ENCODE measurements at regions not wholly inside any gene's neighbourhood (a gene's known extent, or its start where the extent isn't known, plus 50 kb on each side); places are given as distances from the start of the nearest gene placed in this dataset.

DNA sequence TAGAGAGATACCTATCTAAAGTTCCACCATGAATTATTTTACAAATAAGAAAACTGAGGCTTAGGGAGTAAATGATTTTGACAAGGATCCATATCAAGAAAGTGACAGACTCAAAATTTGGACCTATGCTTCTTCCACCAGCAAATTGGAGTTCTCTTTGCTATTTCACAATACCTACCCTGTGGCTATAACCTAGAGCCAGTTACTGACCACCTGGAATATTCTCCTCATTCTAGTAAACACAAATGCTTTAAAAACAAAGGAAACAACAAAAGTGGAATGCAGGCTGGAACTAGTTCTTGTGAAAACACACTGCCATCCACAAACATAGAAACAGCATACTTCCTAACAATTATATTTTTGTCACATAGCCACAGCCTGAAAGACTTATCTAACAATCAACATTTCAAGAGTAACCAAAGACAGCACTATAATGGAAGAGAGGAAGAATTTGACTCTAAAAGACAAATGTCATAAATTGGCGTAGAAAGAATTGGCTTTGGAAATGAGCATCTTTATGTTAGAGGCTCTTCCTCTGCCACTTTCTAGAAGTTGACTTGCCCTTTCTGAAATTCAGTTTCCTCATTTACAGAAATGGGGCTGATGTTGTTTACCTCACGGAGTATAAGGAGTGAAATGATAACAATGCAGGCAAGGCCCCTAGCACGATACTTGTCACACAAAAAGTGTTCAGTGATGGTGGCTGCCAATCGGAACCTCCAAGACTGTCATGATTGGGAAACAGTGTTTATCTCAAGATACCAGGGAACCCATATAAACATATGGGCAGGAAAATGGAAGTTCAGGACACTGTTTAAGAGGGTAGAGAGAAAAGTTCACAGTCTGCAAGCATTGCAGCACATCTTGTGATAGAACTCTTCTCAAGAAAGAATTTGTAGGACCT, 138.6 kb upstream of the LGR5 start:
- DNase-seq (ENCODE audit: low read depth) = no peak
- TF ChIP-seq, protein P1, sequence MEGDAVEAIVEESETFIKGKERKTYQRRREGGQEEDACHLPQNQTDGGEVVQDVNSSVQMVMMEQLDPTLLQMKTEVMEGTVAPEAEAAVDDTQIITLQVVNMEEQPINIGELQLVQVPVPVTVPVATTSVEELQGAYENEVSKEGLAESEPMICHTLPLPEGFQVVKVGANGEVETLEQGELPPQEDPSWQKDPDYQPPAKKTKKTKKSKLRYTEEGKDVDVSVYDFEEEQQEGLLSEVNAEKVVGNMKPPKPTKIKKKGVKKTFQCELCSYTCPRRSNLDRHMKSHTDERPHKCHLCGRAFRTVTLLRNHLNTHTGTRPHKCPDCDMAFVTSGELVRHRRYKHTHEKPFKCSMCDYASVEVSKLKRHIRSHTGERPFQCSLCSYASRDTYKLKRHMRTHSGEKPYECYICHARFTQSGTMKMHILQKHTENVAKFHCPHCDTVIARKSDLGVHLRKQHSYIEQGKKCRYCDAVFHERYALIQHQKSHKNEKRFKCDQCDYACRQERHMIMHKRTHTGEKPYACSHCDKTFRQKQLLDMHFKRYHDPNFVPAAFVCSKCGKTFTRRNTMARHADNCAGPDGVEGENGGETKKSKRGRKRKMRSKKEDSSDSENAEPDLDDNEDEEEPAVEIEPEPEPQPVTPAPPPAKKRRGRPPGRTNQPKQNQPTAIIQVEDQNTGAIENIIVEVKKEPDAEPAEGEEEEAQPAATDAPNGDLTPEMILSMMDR (IDR thresholded peaks at IDR 0.05; ENCODE audit: control insufficient read depth, extremely low read depth, insufficient read depth) = no peak

DNA sequence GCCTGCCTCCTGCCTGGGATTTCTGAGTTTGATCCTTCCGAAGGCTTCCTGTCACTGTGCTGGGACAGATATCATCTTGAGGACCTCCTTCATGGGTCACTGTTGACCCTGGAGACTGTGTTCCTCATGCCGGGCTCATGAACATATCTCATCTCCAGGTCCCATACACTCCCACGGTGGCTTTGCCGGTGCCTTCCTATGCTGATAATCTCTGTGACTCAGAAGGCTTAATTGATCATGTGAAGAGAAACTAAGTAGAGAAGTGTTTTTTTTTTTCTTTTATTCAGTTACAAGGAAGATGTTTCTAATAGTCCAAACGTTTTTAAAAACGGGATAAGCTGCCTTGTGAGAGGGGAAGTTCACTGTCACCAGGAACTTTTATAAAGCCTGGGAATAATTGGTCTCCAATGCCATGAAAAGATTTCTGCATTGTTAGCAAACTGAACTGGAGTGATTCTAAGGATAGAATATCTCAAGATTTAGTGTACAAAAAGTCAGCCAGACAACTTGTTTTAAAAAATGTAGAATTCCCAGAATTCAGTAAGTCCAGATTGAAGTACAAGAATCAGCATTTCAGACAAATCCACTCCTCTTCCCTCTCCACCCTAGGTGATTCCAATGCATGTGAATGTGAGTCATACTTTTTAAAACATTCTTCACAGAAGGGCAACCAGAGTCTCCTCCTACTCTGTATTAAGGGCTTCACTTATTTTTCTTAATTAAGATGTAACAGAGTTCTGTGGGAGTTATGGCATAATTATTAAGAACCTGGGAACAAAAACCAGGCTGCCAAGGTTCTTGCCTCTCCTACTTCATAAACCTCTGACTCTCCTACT, 139.8 kb upstream of the LGR5 start:
- no peak for DNase-seq (ENCODE audit: low read depth)
- H3K4me3 ChIP-seq (ENCODE audit: low read depth, low read length) = no peak overlapping the region
- TF ChIP-seq, protein P1 (IDR thresholded peaks at IDR 0.05; ENCODE audit: control insufficient read depth, extremely low read depth, insufficient read depth) = no peak

More for the DNA sequence above, 138.6 kb upstream of the LGR5 start:
- no peak overlapping the region for H3K4me3 ChIP-seq (ENCODE audit: low read depth, low read length)

DNA sequence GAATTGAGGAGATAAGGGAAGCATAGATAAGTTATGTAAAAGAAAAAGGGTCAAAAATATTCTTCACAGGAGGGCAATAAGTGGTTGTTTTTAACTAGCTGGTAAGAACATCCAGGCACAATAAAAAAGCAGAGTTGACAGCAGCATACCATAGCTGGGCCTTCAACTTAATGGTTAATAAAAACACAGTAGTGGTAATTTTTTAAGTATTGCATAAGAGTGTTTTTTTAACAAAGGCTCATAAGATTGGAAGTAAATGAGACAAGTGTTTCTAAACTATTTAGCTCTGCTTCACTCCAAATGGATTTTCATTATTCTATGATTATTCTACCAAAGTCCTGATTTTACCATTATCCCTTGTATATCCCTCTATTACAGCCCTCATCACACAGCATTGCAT, 140.1 kb upstream of the TSPAN8 start:
- TF ChIP-seq, protein P1 (IDR thresholded peaks at IDR 0.05; ENCODE audit: control insufficient read depth, extremely low read depth, insufficient read depth) = no peak
- DNase-seq (ENCODE audit: low read depth) = no peak
- H3K4me3 ChIP-seq (ENCODE audit: low read depth, low read length) = no peak overlapping the region

DNA sequence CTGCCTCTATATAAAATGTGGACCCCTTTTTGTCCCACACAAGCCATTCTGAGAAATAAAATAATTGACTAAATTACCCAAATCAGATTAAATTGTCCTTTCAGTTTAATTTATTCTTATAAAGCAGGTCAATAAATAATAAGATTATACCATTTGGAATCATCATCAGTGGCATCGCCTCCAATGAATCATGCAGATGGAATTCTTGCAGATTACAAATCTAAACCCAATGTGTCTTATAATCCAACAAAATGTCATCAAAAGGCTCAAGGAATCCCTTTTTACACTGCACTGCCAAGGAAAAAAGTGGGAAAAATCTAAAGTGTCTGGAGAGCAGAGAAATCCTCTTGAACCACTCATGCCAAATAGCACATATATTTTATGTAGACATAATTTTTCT, 138.2 kb upstream of the TSPAN8 start:
- TF ChIP-seq, protein P1 (IDR thresholded peaks at IDR 0.05; ENCODE audit: control insufficient read depth, extremely low read depth, insufficient read depth) = no peak
- H3K4me3 ChIP-seq (ENCODE audit: low read depth, low read length) = no peak overlapping the region
- DNase-seq (ENCODE audit: low read depth) = no peak

DNA sequence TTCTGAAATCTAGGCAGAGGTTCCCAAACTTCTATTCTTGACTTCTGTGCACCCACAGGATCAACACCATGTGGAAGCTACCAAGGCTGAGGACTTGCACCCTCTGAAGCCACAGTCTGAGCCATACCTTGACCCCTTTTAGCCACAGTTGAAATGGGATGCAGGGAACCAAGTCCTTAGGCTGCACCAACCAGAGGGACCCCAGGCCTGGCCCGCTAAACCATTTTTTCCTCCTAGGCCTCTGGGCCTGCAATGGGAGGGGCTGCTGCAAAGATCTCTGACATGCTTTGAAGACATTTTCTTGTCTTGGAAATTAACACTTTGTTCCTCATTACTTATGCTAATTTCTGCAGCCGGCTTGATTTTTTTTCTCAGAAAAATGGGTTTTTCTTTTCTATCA, 133.9 kb upstream of the TSPAN8 start:
- DNase-seq (ENCODE audit: low read depth) = no peak
- TF ChIP-seq, protein P1 (IDR thresholded peaks at IDR 0.05; ENCODE audit: control insufficient read depth, extremely low read depth, insufficient read depth) = no peak
- H3K4me3 ChIP-seq (ENCODE audit: low read depth, low read length) = no peak overlapping the region

DNA sequence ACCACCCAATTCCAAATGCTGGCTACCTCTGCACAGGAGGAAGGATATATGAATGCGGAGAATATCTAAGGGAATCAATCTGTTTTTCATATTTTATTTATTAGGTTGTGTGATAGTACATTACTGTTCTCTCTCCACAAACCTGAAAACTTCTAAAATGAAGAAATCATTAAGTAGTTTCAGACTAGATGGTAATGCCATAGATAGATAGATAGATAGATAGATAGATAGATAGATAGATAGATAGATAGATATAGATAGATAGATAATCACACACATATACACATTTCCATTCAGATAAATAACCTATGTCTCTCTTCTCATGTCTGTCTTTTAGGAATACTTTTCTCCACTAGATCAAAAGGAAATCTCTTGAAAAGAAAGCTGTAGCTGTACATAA, 126.1 kb upstream of the TSPAN8 start:
- TF ChIP-seq, protein P1 (IDR thresholded peaks at IDR 0.05; ENCODE audit: control insufficient read depth, extremely low read depth, insufficient read depth) = no peak
- DNase-seq (ENCODE audit: low read depth) = no peak
- no peak overlapping the region for H3K4me3 ChIP-seq (ENCODE audit: low read depth, low read length)
